ENCODE measurements at regions not wholly inside any gene's neighbourhood (a gene's known extent, or its start where the extent isn't known, plus 50 kb on each side); places are given as distances from the start of the nearest gene placed in this dataset.

DNA sequence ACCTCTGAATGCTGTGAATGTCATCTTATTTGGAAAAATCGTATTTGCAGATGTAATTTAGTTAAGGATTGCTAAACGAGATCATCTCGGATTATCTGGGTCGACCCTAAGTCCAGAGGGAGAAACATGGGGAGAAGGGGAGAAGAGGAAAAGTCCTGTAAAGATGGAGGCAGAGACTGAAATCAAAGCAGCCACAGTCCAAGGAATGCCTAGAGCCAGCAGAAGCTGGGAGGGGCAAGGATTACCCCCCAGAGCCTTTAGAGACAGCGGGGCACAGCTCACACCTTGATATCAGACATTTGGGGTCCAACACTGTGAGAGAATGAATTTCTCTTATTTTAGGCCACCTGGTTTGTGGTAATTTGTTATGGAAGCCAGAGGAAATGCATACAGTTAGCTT is 104.9 kb upstream of the YPEL5 start:
- DNase-seq (ENCODE audit: low read depth in 2 of 2) = no peak
- no peak overlapping the region for H3K4me3 ChIP-seq (replicated peaks in 1 of 2; ENCODE audit: low read depth in 2 of 2, low read length in 2 of 2)
- TF ChIP-seq, protein P1, sequence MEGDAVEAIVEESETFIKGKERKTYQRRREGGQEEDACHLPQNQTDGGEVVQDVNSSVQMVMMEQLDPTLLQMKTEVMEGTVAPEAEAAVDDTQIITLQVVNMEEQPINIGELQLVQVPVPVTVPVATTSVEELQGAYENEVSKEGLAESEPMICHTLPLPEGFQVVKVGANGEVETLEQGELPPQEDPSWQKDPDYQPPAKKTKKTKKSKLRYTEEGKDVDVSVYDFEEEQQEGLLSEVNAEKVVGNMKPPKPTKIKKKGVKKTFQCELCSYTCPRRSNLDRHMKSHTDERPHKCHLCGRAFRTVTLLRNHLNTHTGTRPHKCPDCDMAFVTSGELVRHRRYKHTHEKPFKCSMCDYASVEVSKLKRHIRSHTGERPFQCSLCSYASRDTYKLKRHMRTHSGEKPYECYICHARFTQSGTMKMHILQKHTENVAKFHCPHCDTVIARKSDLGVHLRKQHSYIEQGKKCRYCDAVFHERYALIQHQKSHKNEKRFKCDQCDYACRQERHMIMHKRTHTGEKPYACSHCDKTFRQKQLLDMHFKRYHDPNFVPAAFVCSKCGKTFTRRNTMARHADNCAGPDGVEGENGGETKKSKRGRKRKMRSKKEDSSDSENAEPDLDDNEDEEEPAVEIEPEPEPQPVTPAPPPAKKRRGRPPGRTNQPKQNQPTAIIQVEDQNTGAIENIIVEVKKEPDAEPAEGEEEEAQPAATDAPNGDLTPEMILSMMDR (IDR thresholded peaks at IDR 0.05; ENCODE audit: low read depth, low read length) = no peak

DNA sequence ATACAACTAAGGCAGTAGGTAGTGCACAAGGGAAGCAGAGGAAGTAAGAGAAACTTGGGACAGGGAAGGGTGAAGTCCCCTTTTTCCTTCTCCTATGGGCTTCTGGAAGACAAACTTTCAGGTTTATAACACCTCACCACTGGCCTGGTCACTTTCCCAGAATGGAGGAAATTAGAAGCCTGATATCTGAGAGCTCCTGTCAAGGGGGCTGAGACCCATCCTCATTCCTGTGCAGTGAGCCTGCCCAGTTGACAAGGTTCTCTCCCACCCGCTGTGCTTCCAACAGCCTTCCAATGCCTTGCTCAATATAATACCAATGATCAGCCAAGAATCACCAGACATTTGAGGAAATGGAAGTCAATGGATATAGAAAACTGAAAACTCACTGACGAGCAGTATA is 100.4 kb upstream of the YPEL5 start:
- DNase-seq (ENCODE audit: low read depth in 2 of 2) = no peak
- TF ChIP-seq, protein P1 (IDR thresholded peaks at IDR 0.05; ENCODE audit: low read depth, low read length) = no peak
- no peak overlapping the region for H3K4me3 ChIP-seq (replicated peaks in 1 of 2; ENCODE audit: low read depth in 2 of 2, low read length in 2 of 2)

DNA sequence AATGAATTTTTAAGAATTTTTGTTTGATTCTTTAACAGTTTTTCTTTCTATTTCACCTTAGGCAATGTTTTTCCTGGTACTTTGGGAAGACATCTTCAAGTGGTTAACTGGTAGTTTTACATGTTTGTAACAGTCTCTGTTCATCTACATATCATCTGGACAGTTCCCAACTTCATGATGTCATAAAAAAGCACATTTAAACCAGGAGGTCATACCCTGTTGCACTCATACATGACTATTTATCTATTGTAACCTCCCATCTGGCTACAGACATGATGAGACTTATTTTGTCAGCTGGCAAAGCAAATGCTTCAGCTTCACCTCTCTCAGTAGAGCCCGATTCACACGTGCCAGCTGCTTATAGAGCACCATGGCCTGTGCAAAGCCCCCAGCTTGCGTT is 99.8 kb upstream of the YPEL5 start:
- no peak overlapping the region for H3K4me3 ChIP-seq (replicated peaks in 1 of 2; ENCODE audit: low read depth in 2 of 2, low read length in 2 of 2)
- TF ChIP-seq, protein P1 (IDR thresholded peaks at IDR 0.05; ENCODE audit: low read depth, low read length) = no peak
- no peak for DNase-seq (ENCODE audit: low read depth in 2 of 2)

DNA sequence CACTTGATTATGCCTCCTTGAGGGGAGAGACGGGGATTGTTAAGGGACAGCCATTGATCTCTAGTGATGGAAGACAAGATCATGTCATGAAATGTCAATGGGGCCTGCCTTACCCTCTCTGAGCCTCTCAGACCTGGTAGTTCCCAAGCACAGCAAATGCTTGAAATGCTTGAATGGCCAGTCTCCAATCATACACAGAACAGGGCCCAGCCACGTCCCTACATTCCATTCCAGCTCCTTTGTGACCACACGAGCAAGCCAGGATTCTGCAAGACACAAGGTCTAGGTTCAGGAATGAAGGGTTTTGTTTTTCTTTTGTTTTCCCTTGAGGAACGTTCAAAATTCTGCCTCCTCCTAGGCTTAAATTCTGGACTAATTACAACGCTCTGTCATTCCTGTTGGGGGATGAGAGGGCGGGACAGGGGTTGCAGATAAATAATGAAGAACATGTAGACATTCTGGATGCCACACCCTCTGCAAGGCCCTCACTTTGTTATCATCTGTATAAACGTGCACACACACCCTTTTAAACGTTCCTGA is 98.1 kb upstream of the YPEL5 start:
- no peak overlapping the region for H3K4me3 ChIP-seq (replicated peaks in 1 of 2; ENCODE audit: low read depth in 2 of 2, low read length in 2 of 2)
- peak in 1 of 2 donors; percentile 3 for DNase-seq (ENCODE audit: low read depth in 2 of 2)
- TF ChIP-seq, protein P1 (IDR thresholded peaks at IDR 0.05; ENCODE audit: low read depth, low read length) = no peak

DNA sequence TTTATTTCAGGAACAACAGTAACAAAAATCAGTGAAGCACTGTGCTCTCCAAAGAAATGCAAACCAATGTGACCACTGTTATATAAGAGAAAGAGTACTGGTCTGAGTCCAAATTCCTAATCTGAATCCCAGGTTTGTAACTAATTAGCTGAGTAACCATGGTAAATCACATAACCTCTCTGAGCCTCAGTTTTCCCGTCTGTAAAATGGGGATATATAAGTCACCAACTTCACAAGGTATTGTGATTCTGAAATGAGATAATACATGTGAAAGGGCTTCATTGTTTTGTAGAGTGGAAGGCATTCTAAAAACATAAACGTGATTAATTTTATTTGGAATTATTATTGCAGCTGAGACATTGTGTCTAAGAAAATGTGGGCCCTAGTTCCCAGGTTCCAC is 91.3 kb upstream of the YPEL5 start:
- TF ChIP-seq, protein P1 (IDR thresholded peaks at IDR 0.05; ENCODE audit: low read depth, low read length) = no peak
- no peak overlapping the region for H3K4me3 ChIP-seq (replicated peaks in 1 of 2; ENCODE audit: low read depth in 2 of 2, low read length in 2 of 2)
- no peak for DNase-seq (ENCODE audit: low read depth in 2 of 2)

DNA sequence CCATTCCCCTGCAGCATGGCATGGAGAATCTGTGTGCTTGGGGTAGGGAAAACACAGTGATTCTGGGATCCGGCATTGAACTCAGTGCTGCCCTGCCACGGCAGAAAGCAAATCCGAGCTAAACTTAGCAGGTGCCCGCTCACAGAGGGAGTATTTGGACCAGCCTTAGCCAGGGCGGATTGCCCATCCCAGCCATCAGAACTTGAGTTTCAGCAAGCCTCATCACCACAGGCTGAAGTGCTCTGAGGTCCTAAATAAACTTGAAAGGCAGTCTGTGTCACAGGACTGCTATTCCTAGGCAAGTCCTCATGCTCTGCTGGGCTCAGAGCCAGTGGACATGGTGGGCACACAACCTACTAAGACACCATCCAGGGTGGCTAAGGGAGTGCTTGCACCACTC is 86.2 kb upstream of the YPEL5 start:
- H3K4me3 ChIP-seq (replicated peaks in 1 of 2; ENCODE audit: low read depth in 2 of 2, low read length in 2 of 2) = no peak overlapping the region

More for the DNA sequence above, 86.2 kb upstream of the YPEL5 start:
- no peak for DNase-seq (ENCODE audit: low read depth in 2 of 2)
- TF ChIP-seq, protein P1 (IDR thresholded peaks at IDR 0.05; ENCODE audit: low read depth, low read length) = no peak

All from cardiac fibroblast (primary cell).